Panc1 (cell line): ENCODE measurements at regions not wholly inside any gene's neighbourhood (a gene's known extent, or its start where the extent isn't known, plus 50 kb on each side); places are given as distances from the start of the nearest gene placed in this dataset.

Experiments used
- ATAC-seq: fragments of 200-7000 bp; cut with Tn5 transposase; 2 replicates; pipeline ENCODE4 v1.9.1; 2020; ENCODE audit warnings: mild to moderate bottlenecking, moderate library complexity
- BruUV-seq: library from RNA; stranded (reverse); fragments of 400-500 nt; replicated peaks from 2 replicates; lab custom pipeline; 2021; lab: Mats Ljungman, UMichigan
- CTCF ChIA-PET: fragments of 300-600 bp; sonication (Branson Sonifier 250); formaldehyde crosslinking; loops from one replicate; lab custom pipeline; 2022; ENCODE audit warnings: antibody characterized with exemption; lab: Charles Lee
- POLR2A ChIA-PET: fragments of 300-600 bp; sonication (Branson Sonifier 250); formaldehyde crosslinking; loops from one replicate; lab custom pipeline; 2022; ENCODE audit warnings: antibody characterized with exemption; lab: Charles Lee
- DNase-seq: peaks from one replicate; pipeline ENCODE4 v3.0.0-alpha.2; 2010; ENCODE audit warnings: low read depth, low spot score
- H3K27ac ChIP-seq: 2 replicates; pipeline ENCODE4 v1.5.1; 2011; ENCODE audit warnings: mild to moderate bottlenecking, low read length, inconsistent platforms
- H3K27me3 ChIP-seq: fragments of 200-500 bp; sonication (Bioruptor generic); 2 replicates; pipeline ENCODE4 v1.6.0; 2014; ENCODE audit warnings: low read length, inconsistent platforms; ENCODE audit not compliant: control insufficient read depth, insufficient read depth
- H3K36me3 ChIP-seq: fragments of 200-500 bp; sonication (Bioruptor generic); 2 replicates; pipeline ENCODE4 v1.5.1; 2014; ENCODE audit warnings: inconsistent platforms, mild to moderate bottlenecking, low read length, moderate library complexity; ENCODE audit not compliant: control insufficient read depth, insufficient read depth
- H3K4me1 ChIP-seq: 2 replicates; pipeline ENCODE4 v1.5.1; 2011; ENCODE audit warnings: inconsistent platforms, mild to moderate bottlenecking, low read length, moderate library complexity; ENCODE audit not compliant: control insufficient read depth, insufficient read depth
- H3K4me3 ChIP-seq, 2 experiments: 2 replicates each; pipeline ENCODE4 v1.5.1; 2011 to 2012; ENCODE audit warnings: low read depth in 2 of 2, low read length in 2 of 2, mild to moderate bottlenecking in 2 of 2, inconsistent platforms in 1 of 2, moderate library complexity in 1 of 2
- H3K9me3 ChIP-seq: fragments of 200-500 bp; sonication (Bioruptor generic); 2 replicates; pipeline ENCODE4 v1.5.1; 2014; ENCODE audit warnings: low read depth, mild to moderate bottlenecking, inconsistent platforms, low read length, moderate library complexity; ENCODE audit not compliant: control insufficient read depth, insufficient read depth
- CTCF ChIP-seq: fragments of 450-650 bp; IDR thresholded peaks from 2 replicates; pipeline ENCODE4 v1.5.1; 2017; ENCODE audit warnings: mild to moderate bottlenecking
- POLR2AphosphoS5 ChIP-seq: IDR thresholded peaks from 2 replicates; pipeline ENCODE4 v1.6.1; 2012; ENCODE audit warnings: mild to moderate bottlenecking, low read depth, low read length, moderate library complexity
- REST ChIP-seq, 2 experiments: IDR thresholded peaks; 2 replicates each; pipeline ENCODE4 v1.6.1; 2011 to 2012; ENCODE audit warnings: low read depth in 2 of 2, control low read depth in 1 of 2, low read length in 1 of 2, mild to moderate bottlenecking in 1 of 2, moderate library complexity in 1 of 2; ENCODE audit not compliant: insufficient read depth in 1 of 2
- SIN3A ChIP-seq: IDR thresholded peaks from 2 replicates; pipeline ENCODE4 v1.6.1; 2012; ENCODE audit warnings: low read depth, mild to moderate bottlenecking, low read length, moderate library complexity, borderline replicate concordance; ENCODE audit not compliant: insufficient read depth
- TCF7L2 ChIP-seq: IDR thresholded peaks from 2 replicates; pipeline ENCODE4 v1.6.1; 2011; ENCODE audit warnings: mild to moderate bottlenecking, low read depth, low read length, inconsistent platforms
- in situ Hi-C: cut with HindIII; loops from 2 replicates; pipeline ENCODE4 v1.10.0; 2016; ENCODE audit warnings: low sequenced_read_pairs, low pct_unique_long_range_greater_than_20kb
- intact Hi-C: fragments of 100-400 bp; cut with micrococcal nuclease; formaldehyde crosslinking; loops from one replicate; pipeline ENCODE4 v1.10.0; 2022; ENCODE audit not compliant: unreplicated experiment

GRCh38 chr12:67442347-67442841, 173.2 kb downstream of the CAND1 start:
- POLR2A ChIA-PET = no interaction called here
- intact Hi-C loops = loop anchor here (5.0 kb wide), 1 partner anchor 85 kb away; no protein-coding TSS in a partner anchor

GRCh38 chr12:67442896-67443295, 173.7 kb downstream of the CAND1 start:
- POLR2A ChIA-PET = interaction anchor here (0.5 kb wide), 1 partner anchor 19 kb away, joined by 7 read pairs; no protein-coding TSS in a partner anchor
- H3K27me3 ChIP-seq = no peaks in the 10 kb centered on the region
- ATAC-seq (no peak), DNase-seq (no peak)
- no TSS peak for BruUV-seq
- H3K4me1 ChIP-seq = no peaks in the 10 kb centered on the region
- no peaks in the 10 kb centered on the region for H3K9me3 ChIP-seq
- no peak overlapping the region for H3K4me3 ChIP-seq
- no peak overlapping the region for H3K27ac ChIP-seq
- no peak for TF ChIP-seq POLR2AphosphoS5
- no peak for TF ChIP-seq SIN3A
- TF ChIP-seq REST (IDR thresholded peaks at IDR 0.05; ENCODE audit: insufficient read depth in 1 of 2, low read depth in 2 of 2, low read length in 1 of 2) = no peak
- TF ChIP-seq CTCF = no peak
- TF ChIP-seq TCF7L2 = no peak
- CTCF ChIA-PET = no interaction called here
- no peaks in the 10 kb centered on the region for H3K36me3 ChIP-seq
- in situ Hi-C loops (no loop called here), intact Hi-C loops (loop anchor here (5.0 kb wide), 1 partner anchor 86 kb away; no protein-coding TSS in a partner anchor)

More at GRCh38 chr12:67442347-67442841, 173.2 kb downstream of the CAND1 start:
- no peak overlapping the region for H3K27ac ChIP-seq
- H3K4me3 ChIP-seq = no peak overlapping the region
- in situ Hi-C loops = no loop called here
- no peak for DNase-seq
- CTCF ChIA-PET = no interaction called here
- TF ChIP-seq TCF7L2 (no peak), REST (IDR thresholded peaks at IDR 0.05; ENCODE audit: insufficient read depth in 1 of 2, low read depth in 2 of 2, low read length in 1 of 2) (no peak), POLR2AphosphoS5 (no peak), SIN3A (no peak), CTCF (no peak)
- H3K4me1 ChIP-seq = no peaks in the 10 kb centered on the region
- BruUV-seq = no TSS peak
- ATAC-seq = no peak
- no peaks in the 10 kb centered on the region for H3K27me3 ChIP-seq
- H3K9me3 ChIP-seq = no peaks in the 10 kb centered on the region
- no peaks in the 10 kb centered on the region for H3K36me3 ChIP-seq
